Muscle of leg (tissue), 3 donors: ENCODE measurements at regions not wholly inside any gene's neighbourhood (a gene's known extent, or its start where the extent isn't known, plus 50 kb on each side); places are given as distances from the start of the nearest gene placed in this dataset.

Experiments used
- DNase-seq: peaks from one replicate; pipeline ENCODE4 v3.0.0; 2013
- H3K27ac ChIP-seq: one replicate; pipeline ENCODE4 v1.5.1; 2013; ENCODE audit warnings: mild to moderate bottlenecking, low read length, control low read depth
- H3K27me3 ChIP-seq: one replicate; pipeline ENCODE4 v1.6.1; 2013; ENCODE audit warnings: low read length; ENCODE audit not compliant: control insufficient read depth, insufficient read depth
- H3K36me3 ChIP-seq: one replicate; pipeline ENCODE4 v1.6.1; 2013; ENCODE audit warnings: low read length; ENCODE audit not compliant: control insufficient read depth, insufficient read depth
- H3K4me1 ChIP-seq: one replicate; pipeline ENCODE4 v1.6.1; 2013; ENCODE audit warnings: low read length; ENCODE audit not compliant: control insufficient read depth, insufficient read depth
- H3K4me3 ChIP-seq: one replicate; pipeline ENCODE4 v1.5.1; 2013; ENCODE audit warnings: low read length, control low read depth
- H3K9me3 ChIP-seq: replicated peaks from 2 replicates; pipeline ENCODE4 v1.6.1; 2013; ENCODE audit warnings: low read depth, low read length; ENCODE audit not compliant: control insufficient read depth
- WGBS: methylation state at CpG from one replicate; pipeline ENCODE4 v1.1.5; 2013; ENCODE audit warnings: missing lambda C conversion rate; ENCODE audit not compliant: insufficient coverage; 5-methylcytosine and 5-hydroxymethylcytosine counted together

DNA sequence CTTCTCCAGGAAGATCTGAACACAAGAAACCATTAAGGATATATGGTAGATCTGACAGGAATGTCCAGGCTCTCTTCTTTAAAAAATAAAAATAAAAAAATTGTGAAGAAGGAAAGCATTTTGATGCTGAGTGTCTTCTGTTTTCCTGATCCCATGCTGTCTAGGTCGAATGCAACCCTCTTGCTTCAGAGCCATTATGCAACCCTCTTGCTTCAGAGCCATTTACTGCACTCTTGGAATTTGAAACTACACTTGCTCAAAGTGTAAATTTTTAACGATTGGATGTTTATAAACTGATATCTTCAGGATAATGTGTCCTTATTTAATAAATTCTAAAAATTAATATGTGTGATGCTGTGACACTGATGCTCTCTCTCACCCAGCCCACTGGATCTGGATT is 505.1 kb downstream of the DNAH5 start:
- no peaks in the 10 kb centered on the region for H3K36me3 ChIP-seq
- no peak overlapping the region for H3K4me3 ChIP-seq
- no peaks in the 10 kb centered on the region for H3K27me3 ChIP-seq
- DNase-seq: no peak
- H3K27ac ChIP-seq: no peak overlapping the region
- no peaks in the 10 kb centered on the region for H3K4me1 ChIP-seq
- WGBS: no CpG with 5 or more reads among the region's 2 CpGs
- no peaks in the 10 kb centered on the region for H3K9me3 ChIP-seq

DNA sequence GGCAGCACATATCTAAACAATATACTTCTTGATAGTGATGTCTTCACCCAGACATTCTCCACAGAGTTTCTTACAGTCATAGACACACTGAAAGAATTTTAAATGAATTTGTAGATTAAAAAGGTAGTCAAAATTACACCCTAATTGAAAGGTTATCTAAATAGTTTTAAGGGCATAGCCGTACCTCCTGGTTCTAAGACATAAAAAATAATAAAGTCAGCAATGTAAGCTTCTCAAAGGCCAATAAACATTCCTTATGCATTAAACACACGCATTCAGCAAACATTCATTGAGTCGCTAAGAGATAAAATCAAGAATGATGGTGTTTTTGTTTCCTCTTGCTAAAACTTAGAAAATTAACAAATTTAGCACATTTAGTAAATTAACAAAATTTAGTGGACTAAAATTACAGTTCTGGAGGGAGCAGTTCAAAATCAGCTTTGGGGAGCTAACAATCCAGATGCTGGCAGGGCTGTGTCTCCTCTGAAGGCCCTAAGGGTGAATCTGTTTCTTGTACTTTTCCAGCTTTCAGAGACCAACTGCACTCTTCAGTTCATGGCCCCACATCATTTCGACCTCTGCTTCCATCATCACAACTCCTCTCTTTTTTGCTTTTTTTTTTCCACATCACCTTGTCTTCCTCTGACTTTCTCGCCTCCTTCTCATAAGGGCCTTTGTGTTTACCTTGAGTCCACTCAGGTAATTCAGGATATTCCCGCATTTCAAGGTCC is 516.5 kb downstream of the DNAH5 start:
- Histone ChIP-seq H3K36me3 (no peaks in the 10 kb centered on the region), H3K27me3 (no peaks in the 10 kb centered on the region), H3K4me3 (no peak overlapping the region), H3K27ac (no peak overlapping the region), H3K4me1 (no peaks in the 10 kb centered on the region), H3K9me3 (no peaks in the 10 kb centered on the region)
- WGBS: 78% methylated on average over 1 of the region's 6 CpGs
- DNase-seq: no peak

GRCh38 chr5:13412040-13412595 is 532.4 kb downstream of the DNAH5 start:
- DNase-seq: peak; percentile 1
- Histone ChIP-seq H3K27ac (no peak overlapping the region), H3K27me3 (no peaks in the 10 kb centered on the region), H3K4me1 (no peaks in the 10 kb centered on the region), H3K4me3 (no peak overlapping the region), H3K36me3 (no peaks in the 10 kb centered on the region), H3K9me3 (peaks cover 9% of the 10 kb centered on the region)
- WGBS: 25% methylated on average over 6 of the region's 6 CpGs

DNA sequence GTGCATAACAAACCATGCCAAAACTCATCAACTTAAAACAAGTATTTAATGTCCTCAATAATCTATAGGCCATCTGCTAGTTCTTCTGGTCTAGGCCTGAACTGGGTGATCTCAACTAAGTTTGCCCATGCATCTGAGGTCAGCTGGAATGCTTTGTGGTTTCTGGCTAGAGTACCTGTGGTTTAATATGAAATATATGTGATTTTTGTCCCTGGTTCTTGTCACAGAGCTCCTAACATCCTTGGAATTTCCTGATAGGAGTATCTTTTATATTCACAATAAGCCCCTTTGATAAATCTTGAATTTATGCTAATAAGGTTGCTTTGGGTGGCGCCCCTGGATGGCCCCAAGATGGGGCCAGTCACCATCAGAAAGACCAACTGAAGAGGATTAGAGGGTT is 535.9 kb downstream of the DNAH5 start:
- no peaks in the 10 kb centered on the region for H3K36me3 ChIP-seq
- H3K27ac ChIP-seq: no peak overlapping the region
- no peak for DNase-seq
- no peak overlapping the region for H3K4me3 ChIP-seq
- peaks cover 4% of the 10 kb centered on the region for H3K9me3 ChIP-seq
- H3K27me3 ChIP-seq: no peaks in the 10 kb centered on the region
- no peaks in the 10 kb centered on the region for H3K4me1 ChIP-seq
- no CpG with 5 or more reads among the region's 1 CpG for WGBS

DNA sequence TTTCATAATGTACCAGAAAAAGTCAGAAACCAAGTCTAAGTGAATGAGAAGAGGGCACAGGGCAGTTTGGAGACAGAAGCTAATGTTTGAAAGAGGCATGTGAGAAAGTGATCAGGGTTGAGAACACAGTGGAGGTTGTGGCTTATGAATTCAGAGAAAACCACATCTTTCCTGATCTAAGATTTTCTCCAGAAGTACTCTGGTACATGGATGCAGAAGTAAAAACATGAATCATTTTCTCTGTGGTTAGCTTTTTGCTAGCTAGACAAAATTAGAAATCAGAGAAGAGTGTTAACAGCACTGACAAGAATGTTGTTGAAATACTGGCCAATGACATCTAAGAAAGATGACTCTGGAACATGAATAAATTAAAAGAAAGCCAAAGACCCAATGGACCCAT is 541.1 kb downstream of the DNAH5 start:
- Histone ChIP-seq H3K4me1 (no peaks in the 10 kb centered on the region), H3K4me3 (no peak overlapping the region), H3K27me3 (no peaks in the 10 kb centered on the region), H3K9me3 (no peaks in the 10 kb centered on the region), H3K36me3 (no peaks in the 10 kb centered on the region), H3K27ac (no peak overlapping the region)
- no peak for DNase-seq

DNA sequence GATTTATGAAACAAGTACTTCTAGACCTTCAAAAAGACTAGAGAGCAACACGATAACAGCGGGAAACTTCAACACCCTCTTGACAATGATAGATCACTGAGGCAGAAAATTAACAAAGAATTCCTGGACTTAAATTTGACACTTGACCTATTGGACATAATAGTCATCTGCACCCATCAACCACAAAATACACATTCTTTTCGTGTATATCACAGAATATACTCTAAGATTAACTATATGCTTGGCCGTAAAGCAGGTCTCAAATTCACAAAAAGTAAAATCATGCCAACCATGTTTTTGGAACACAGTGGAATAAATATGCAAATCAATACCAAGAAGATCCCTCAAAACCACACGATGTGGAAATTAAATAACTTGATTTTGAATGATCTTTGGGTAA is 559.4 kb downstream of the DNAH5 start:
- Histone ChIP-seq H3K27ac (no peak overlapping the region), H3K27me3 (no peaks in the 10 kb centered on the region), H3K36me3 (no peaks in the 10 kb centered on the region), H3K4me1 (no peaks in the 10 kb centered on the region), H3K9me3 (peaks cover 19% of the 10 kb centered on the region), H3K4me3 (no peak overlapping the region)
- WGBS: 92% methylated on average over 2 of the region's 5 CpGs
- DNase-seq: no peak

DNA sequence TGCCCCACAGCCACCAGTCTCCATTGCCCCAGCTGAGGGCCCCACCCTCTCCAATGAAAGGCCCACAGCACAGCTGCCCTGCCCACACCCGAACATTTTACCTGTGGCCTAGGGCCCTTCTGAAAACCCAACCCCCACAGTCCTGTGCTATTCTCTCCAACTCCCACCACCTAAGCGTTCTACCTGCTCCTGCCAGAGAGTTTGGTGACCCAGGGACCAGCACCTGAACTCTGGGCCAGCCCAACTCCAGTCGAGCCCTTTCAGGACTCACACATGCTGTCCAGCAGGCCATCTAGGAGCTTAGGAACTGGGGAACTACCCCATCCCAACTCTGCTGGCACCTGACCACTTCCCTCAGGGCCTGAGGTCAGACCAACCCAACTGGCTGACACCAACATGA is 562.3 kb downstream of the DNAH5 start:
- H3K27ac ChIP-seq: no peak overlapping the region
- H3K36me3 ChIP-seq: no peaks in the 10 kb centered on the region
- H3K27me3 ChIP-seq: no peaks in the 10 kb centered on the region
- no peak for DNase-seq
- 74% methylated on average over 3 of the region's 3 CpGs for WGBS
- H3K9me3 ChIP-seq: peaks cover 11% of the 10 kb centered on the region
- no peak overlapping the region for H3K4me3 ChIP-seq
- H3K4me1 ChIP-seq: no peaks in the 10 kb centered on the region

DNA sequence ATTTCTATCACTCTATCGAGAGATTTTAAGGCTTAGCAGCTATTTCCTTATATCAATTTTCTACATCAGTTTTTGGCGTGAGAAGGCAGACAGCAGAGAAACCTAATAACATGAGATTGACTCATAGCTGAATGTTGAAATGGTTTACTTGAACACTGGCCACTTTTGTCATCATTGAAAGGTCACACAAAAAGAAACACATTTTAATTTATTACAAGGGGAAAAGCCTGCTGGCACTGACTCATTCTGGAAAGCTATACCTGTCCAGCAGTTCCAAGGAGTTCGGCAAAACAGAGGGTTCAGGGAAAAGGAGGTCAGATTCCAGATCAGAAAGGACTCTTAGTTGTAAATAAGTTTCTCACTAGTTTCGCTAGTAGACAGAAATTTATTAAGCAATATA is 566.4 kb downstream of the DNAH5 start:
- Histone ChIP-seq H3K9me3 (peaks cover 11% of the 10 kb centered on the region), H3K27me3 (no peaks in the 10 kb centered on the region), H3K27ac (no peak overlapping the region), H3K4me1 (no peaks in the 10 kb centered on the region), H3K4me3 (no peak overlapping the region), H3K36me3 (no peaks in the 10 kb centered on the region)
- no CpG with 5 or more reads among the region's 4 CpGs for WGBS
- DNase-seq: peak; percentile 2

DNA sequence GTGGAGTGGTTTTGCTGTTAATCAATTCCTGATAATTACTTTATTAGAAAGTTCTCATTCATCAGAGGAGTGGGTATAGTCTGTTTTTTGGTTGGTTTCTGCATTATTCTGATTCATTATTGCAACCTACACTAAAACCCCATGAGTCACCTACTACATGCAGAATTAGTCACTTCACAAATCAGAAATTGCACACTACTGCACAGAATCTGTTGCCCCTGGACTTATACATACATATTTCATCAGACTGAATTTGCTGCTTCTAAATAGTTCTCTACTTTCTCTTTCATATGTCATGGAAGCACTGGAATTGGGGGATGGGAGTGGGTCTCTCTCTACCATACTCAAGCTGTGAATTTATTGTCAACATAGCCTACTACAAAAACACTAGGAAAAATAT is 585.1 kb downstream of the DNAH5 start:
- Histone ChIP-seq H3K27me3 (no peaks in the 10 kb centered on the region), H3K4me1 (no peaks in the 10 kb centered on the region), H3K4me3 (no peak overlapping the region), H3K9me3 (no peaks in the 10 kb centered on the region), H3K27ac (no peak overlapping the region), H3K36me3 (no peaks in the 10 kb centered on the region)
- no peak for DNase-seq

DNA sequence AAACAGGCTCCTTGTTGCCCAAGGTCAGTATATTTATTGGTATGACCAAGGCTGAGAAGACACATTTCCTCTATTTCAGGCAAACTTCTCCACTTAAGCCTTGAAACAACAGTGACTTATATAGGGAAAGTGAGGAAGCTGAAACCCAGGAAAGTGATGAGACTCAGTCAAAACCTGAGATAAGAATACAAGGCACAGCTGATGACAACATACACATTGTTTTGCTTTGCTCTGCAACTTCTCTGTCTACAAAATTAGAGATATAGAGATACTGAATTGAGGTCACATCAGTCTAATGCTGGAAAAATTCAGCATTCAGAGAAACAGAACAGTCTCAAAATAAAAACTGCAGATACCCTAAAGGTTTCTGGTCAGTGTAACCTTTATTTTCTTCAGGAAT is 586.1 kb downstream of the DNAH5 start:
- Histone ChIP-seq H3K4me3 (no peak overlapping the region), H3K36me3 (no peaks in the 10 kb centered on the region), H3K9me3 (no peaks in the 10 kb centered on the region), H3K4me1 (no peaks in the 10 kb centered on the region), H3K27me3 (no peaks in the 10 kb centered on the region), H3K27ac (no peak overlapping the region)
- DNase-seq: no peak

- H3K4me1 ChIP-seq: no peaks in the 10 kb centered on the region
- WGBS: no CpG with 5 or more reads among the region's 1 CpG
- no peak overlapping the region for H3K4me3 ChIP-seq
- no peaks in the 10 kb centered on the region for H3K9me3 ChIP-seq
- H3K36me3 ChIP-seq: no peaks in the 10 kb centered on the region
- H3K27me3 ChIP-seq: no peaks in the 10 kb centered on the region
- DNase-seq: no peak
- no peak overlapping the region for H3K27ac ChIP-seq
Observed at GRCh38 chr5:13357929-13358328, 586.6 kb downstream of the DNAH5 start.
